HG03575 (cell line): ENCODE measurements at regions not wholly inside any gene's neighbourhood (a gene's known extent, or its start where the extent isn't known, plus 50 kb on each side); places are given as distances from the start of the nearest gene placed in this dataset.
"Not testable (repeated sequence)": the region's sequence is repeated elsewhere in the genome, so short reads cannot be mapped to it uniquely, and the experiment has no call there.

Experiments used
- ATAC-seq: cut with Tn5 transposase; IDR thresholded peaks from one replicate; pipeline ENCODE4 v1.9.1; 2021; ENCODE audit not compliant: unreplicated experiment, insufficient number of reproducible peaks, low FRiP score; ENCODE audit errors: extremely low read depth

GRCh38 chr14:56055511-56055910 lies 62.7 kb upstream of the PELI2 start:
- ATAC-seq: no peak

GRCh38 chr14:56056031-56056430 lies 62.2 kb upstream of the PELI2 start:
- ATAC-seq: no peak

- no peak for ATAC-seq
Observed at GRCh38 chr14:56057071-56057741, 61.0 kb upstream of the PELI2 start.

GRCh38 chr14:56057767-56058166 lies 60.4 kb upstream of the PELI2 start:
- no peak for ATAC-seq

GRCh38 chr14:56059054-56059453 lies 59.2 kb upstream of the PELI2 start:
- ATAC-seq: no peak

- ATAC-seq: no peak
Observed at GRCh38 chr14:56061051-56061450, 57.2 kb upstream of the PELI2 start.

GRCh38 chr14:56063131-56063530 lies 55.1 kb upstream of the PELI2 start:
- ATAC-seq: no peak

GRCh38 chr14:56064513-56064912 lies 53.7 kb upstream of the PELI2 start:
- ATAC-seq: no peak

GRCh38 chr14:56065199-56065598 lies 53.0 kb upstream of the PELI2 start:
- not testable (repeated sequence) for ATAC-seq

- no peak for ATAC-seq
Observed at GRCh38 chr14:56065621-56066290, 52.5 kb upstream of the PELI2 start.
